Glomerular visceral epithelial cell (primary cell): ENCODE measurements at regions not wholly inside any gene's neighbourhood (a gene's known extent, or its start where the extent isn't known, plus 50 kb on each side); places are given as distances from the start of the nearest gene placed in this dataset.
"Not testable (repeated sequence)": the region's sequence is repeated elsewhere in the genome, so short reads cannot be mapped to it uniquely, and the experiment has no call there.

Source experiments
- DNase-seq: peaks from one replicate; pipeline ENCODE4 v3.0.0-alpha.2; 2016; ENCODE audit errors: extremely low spot score

GRCh38 chr16:26717826-26718225, 348.9 kb upstream of the C16orf82 start:
- no peak for DNase-seq

DNA sequence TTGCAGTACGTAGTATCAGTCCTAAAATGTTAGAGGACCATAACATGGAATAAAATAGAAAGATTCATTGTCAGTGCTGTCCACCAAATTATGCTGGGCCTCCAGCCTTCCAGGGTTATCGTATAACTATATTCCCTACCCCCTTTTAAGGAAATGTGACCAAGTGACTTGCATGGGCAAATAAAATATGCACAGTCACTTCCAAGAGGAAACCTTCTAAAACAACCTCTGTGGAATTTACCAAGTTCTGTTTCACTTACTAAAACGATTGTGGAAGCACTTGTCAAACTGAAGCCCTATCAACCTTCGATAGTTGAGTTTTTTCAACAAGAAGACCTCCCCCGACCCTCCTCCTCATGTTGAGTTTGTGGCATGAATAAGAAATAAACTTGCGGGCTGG, 345.4 kb upstream of the C16orf82 start:
- no peak for DNase-seq

DNA sequence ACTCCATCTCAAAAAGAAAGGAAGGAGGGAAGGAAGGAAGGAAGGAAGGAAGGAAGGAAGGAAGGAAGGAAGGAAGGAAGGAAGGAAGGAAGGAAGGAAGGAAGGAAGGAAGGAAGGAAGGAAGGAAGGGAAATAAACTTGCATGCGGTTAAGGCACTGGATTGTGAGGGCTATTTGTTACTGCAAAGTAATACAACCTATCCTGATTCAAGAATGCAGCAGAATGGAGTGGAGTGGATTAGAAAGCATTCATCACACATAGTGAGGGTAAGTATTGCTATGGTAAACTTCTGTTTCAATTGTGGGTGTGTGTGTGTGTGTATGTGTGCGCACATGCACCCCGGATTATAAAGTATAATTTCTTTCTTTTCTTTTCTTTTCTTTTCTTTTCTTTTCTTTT, 344.8 kb upstream of the C16orf82 start:
- DNase-seq: not testable (repeated sequence)

- no peak for DNase-seq
Observed at GRCh38 chr16:26724189-26724588, 342.5 kb upstream of the C16orf82 start.

DNA sequence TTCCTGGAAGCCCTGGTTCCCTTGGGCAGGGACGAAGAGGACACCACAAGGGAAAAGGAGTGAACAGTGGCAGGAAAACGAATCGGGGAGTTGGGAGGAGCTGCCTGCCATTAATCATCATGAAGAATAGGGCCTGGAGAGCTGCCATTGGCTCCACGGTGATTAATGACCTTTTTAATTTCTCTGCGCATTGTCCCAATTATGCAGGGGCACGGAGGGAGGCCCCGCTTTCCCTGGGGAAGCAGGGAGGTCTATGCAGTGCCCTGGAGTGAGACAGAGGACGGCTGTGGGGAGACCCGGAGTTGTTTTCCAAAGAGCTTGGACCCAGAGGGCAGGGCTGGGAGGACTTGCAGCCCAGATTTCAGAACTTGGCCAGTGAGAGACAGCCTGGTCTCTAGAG, 338.9 kb upstream of the C16orf82 start:
- no peak for DNase-seq

DNA sequence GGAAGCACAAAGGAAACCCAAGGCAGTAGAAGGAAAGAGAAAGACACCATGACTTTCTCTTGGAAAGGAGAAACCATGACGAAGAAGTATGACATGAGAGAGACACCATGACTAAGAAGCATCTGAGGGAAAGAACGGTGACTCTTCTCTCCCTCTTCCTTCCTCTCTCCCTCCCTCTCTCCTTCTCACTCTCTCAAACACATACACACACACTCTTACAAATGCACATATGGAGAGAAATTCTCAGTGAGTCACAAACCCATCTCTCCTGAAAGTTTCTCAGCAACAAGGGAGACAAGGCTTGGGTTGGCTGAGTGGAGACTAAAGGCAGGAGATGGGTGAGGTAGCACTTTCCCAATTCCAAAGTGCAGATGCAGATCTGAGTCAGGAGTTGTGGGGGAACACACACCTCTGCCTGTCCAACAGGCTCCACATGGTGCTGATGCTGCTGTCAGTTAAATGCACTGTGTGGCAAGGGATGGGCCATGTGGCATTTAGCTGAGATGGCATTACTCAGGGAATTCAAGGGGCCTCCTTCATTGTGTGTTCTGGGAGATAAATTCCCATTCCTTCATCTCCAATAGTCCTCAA, 336.7 kb upstream of the C16orf82 start:
- DNase-seq: no peak

DNA sequence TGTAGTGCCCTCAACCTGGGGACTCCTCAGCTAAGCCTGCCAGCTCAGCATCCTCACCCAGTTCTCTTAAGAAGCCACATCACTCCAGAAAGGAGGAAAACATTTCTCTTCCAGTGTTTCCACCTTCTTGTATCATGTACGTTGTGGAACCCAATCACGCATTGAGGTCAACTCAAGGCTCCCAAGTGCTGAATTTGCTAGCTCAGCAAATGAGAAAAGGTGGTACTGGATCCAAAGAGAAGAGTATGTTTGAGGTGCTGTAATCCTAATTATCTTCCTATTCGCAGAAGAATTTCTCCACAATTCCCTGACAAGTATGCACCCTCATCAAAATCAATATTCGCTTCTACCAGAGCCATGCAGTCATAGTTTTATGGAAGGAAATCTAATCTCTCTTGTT, 335.0 kb upstream of the C16orf82 start:
- no peak for DNase-seq

DNA sequence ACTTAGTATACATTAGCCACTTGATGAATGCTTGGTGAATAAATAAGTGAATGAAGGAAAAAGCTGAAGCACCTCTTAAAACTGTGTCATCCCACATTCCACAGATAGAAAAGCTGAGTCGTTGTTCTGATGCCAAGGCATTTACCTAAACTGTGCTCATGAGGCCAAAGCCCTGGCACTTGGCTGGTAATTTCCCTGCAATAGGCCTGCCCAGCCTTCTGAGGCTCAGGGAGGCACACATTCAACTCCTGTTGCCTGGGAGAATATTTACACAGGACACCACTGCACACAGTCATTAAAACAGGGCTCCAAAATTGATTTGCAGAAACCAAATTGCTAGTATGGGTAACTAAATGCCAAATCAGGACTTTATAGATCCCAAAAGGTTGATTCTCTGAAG, 333.0 kb upstream of the C16orf82 start:
- no peak for DNase-seq

DNA sequence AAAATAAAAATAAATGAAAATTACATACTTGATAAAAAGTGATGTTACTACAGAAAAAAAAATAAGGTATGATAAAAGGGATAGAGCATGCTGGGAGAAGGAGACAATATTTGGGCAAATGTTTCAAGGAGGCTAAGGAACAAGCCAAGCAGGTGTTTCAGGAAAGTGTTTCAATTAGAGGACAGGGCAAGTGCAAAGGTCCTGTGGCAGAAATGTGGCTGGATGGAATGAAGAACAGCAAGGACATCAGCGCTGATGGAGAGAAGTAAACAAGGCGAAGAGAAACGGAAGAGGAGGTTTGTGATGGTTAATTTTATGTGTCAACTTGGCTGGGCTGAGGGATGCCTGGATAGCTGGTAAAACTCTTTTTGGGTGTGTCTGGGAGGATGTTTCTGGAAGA, 331.2 kb upstream of the C16orf82 start:
- DNase-seq: no peak

- DNase-seq: no peak
Observed at GRCh38 chr16:26736084-26736483, 330.6 kb upstream of the C16orf82 start.

- no peak for DNase-seq
Observed at GRCh38 chr16:26740771-26741170, 326.0 kb upstream of the C16orf82 start.

- DNase-seq: no peak
Observed at GRCh38 chr16:26742040-26742439, 324.7 kb upstream of the C16orf82 start.

GRCh38 chr16:26744430-26744829, 322.3 kb upstream of the C16orf82 start:
- DNase-seq: no peak

DNA sequence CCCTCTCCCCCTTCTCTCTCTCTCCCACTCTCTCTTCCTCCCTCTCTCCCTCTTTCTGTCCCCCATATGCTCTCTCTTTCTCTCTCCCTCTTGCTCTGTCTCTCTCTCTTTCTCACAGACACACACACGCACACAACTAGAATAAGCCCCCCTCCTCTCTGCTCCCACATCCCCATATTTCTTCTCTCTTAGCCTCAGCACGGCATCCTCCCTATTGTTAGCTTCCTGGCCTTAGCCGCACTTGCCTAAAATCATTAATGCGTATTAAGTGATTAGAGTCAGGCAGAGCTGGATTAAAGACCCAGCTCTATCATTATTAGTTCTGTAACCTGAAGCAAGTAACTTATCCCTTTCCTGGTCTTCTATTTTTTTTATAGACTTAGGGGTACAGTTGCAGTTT, 319.0 kb upstream of the C16orf82 start:
- DNase-seq: no peak

- no peak for DNase-seq
Observed at GRCh38 chr16:26749072-26749471, 317.7 kb upstream of the C16orf82 start.

DNA sequence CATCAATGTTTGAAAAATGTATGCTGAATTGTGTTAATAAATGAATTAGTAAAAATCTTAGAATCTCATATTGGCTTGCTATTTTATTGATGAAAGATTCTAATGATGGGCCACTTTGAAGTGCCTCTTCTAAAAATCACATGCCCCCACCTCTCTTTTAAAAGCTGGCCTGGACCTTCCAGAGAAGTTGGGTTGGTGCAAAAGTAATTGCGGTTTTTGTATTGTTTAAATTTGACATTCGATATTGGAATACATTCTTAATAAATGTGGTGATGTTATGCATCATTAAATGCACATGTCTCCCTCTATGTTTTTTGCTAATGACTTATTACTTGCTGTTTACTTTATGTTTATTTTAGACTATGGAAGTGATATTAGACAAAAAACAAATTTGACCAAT, 314.6 kb upstream of the C16orf82 start:
- DNase-seq: no peak

DNA sequence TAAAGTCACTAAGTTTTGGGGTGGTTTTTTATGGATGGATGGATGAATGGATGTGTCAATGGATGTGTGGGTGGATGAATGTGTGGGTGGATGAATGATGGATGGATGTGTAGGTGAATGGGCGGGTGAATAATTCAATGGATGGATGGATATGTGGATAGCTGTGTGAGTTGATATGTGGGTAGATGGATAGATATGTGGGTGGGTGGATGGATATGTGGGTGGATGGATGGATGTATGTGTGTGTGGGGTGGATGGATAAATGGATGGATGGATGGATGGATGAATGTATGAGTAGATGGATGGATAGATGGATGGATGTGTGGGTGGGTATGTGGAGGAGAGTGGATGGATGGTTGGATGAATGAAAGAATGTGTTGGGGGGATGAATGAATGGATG, 310.1 kb upstream of the C16orf82 start:
- no peak for DNase-seq

GRCh38 chr16:26762594-26762993, 304.1 kb upstream of the C16orf82 start:
- DNase-seq: no peak

GRCh38 chr16:26765087-26765486, 301.6 kb upstream of the C16orf82 start:
- no peak for DNase-seq

- DNase-seq: no peak
Observed at GRCh38 chr16:26768385-26769010, 298.2 kb upstream of the C16orf82 start.

DNA sequence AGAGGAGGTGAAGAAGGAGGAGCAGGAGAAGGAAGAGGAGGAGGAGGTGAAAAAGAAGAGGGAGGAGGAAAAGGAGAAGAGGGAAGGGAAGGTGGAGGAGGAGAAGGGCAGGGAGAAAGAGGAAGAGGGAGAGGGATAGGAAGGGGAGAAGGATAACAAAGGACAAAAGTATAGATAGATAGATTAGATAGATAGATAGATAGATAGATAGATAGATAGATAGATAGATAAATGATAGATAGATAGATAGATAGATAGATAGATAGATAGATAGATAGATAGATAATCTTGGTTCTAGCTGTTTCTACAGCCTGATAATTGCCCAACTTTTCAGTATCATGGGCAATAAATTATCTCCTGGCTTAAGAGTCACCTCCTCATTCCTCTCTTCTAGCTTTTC, 296.2 kb upstream of the C16orf82 start:
- no peak for DNase-seq

- no peak for DNase-seq
Observed at GRCh38 chr16:26772503-26772902, 294.2 kb upstream of the C16orf82 start.

DNA sequence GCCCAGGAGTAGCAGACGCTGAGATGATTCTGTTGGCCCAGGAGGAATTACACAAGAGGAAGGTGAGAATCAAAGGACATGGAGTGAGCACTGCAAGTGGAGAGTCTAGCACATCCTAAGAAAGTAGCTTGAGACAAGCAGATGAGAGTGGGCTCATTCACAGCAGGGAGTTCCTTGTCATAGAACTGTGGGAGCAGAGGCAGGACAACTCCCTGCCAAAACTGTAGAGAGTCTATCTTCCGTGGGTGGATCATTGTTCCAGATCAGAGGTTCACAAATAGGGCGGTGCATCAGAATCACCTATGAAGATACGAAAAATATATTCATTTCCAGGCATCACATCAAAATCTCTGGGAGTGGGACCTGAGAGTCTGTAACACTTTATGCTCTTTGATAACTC, 288.9 kb upstream of the C16orf82 start:
- no peak for DNase-seq

DNA sequence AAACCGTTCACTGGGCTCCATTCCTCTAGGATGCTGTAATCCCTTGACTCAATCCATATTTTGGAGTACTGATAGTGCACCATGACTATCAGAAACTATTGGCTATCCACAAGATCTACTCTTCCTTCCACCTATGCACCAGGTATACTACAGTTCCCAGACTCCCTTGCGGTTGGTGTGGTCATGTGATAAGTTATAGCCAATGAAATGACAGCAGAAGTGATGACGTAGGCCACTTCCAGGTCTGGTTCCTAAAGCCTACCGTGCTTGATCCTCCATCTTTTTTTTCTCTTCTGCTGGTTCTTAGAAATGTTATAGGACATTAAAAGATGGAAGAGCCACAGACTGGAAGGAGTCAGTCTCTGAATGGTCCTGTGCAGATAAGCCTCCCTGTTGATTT, 278.8 kb upstream of the C16orf82 start:
- no peak for DNase-seq
